ENCODE measurements at regions not wholly inside any gene's neighbourhood (a gene's known extent, or its start where the extent isn't known, plus 50 kb on each side); places are given as distances from the start of the nearest gene placed in this dataset.

DNA sequence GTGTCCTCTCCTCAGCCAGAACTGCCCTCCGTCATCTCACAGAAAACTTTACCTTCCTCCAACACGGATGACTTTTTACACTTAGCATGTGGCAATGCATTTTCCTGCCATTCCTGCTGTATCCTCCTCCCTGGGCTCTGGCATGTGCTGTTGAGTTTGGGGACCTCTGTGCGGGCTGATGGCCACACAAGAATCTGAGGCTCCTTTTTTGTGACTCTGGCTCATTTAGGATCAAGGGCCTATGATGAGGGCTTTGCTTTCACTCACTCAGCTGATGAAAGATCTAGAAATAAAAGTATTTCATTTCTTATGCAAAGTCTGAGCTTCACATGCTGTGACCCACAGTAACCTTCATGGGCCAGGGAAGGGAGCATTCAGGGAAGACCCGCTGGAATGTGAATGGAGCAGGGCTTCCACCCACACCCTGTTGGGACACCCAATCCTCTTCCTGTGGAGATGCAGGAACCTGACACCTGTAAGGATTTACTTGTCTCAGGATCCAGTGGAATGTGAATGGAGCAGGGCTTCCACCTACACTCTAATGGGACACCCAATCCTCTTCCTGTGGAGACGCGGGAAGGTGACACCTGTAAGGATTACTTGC is 500.3 kb upstream of the MKI67 start:
- TF ChIP-seq JUND (IDR thresholded peaks at IDR 0.05): no peak
- TF ChIP-seq RFX5 (IDR thresholded peaks at IDR 0.05; ENCODE audit: low read length): no peak
- TF ChIP-seq, protein P1, sequence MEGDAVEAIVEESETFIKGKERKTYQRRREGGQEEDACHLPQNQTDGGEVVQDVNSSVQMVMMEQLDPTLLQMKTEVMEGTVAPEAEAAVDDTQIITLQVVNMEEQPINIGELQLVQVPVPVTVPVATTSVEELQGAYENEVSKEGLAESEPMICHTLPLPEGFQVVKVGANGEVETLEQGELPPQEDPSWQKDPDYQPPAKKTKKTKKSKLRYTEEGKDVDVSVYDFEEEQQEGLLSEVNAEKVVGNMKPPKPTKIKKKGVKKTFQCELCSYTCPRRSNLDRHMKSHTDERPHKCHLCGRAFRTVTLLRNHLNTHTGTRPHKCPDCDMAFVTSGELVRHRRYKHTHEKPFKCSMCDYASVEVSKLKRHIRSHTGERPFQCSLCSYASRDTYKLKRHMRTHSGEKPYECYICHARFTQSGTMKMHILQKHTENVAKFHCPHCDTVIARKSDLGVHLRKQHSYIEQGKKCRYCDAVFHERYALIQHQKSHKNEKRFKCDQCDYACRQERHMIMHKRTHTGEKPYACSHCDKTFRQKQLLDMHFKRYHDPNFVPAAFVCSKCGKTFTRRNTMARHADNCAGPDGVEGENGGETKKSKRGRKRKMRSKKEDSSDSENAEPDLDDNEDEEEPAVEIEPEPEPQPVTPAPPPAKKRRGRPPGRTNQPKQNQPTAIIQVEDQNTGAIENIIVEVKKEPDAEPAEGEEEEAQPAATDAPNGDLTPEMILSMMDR (IDR thresholded peaks at IDR 0.05): no peak
- TF ChIP-seq POLR2AphosphoS5 (IDR thresholded peaks at IDR 0.05; ENCODE audit: low read depth, low read length): no peak
- no peak for TF ChIP-seq FOXM1 (IDR thresholded peaks at IDR 0.05; ENCODE audit: low read depth)
- TF ChIP-seq, protein P2, sequence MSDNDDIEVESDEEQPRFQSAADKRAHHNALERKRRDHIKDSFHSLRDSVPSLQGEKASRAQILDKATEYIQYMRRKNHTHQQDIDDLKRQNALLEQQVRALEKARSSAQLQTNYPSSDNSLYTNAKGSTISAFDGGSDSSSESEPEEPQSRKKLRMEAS (IDR thresholded peaks at IDR 0.05; ENCODE audit: low read depth): no peak
- TF ChIP-seq EP300 (IDR thresholded peaks at IDR 0.05; ENCODE audit: borderline replicate concordance in 1 of 2, low read depth in 1 of 2, low read length in 1 of 2): no peak
- TF ChIP-seq, protein P3, sequence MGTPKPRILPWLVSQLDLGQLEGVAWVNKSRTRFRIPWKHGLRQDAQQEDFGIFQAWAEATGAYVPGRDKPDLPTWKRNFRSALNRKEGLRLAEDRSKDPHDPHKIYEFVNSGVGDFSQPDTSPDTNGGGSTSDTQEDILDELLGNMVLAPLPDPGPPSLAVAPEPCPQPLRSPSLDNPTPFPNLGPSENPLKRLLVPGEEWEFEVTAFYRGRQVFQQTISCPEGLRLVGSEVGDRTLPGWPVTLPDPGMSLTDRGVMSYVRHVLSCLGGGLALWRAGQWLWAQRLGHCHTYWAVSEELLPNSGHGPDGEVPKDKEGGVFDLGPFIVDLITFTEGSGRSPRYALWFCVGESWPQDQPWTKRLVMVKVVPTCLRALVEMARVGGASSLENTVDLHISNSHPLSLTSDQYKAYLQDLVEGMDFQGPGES (IDR thresholded peaks at IDR 0.05; ENCODE audit: low read depth, low read length): no peak
